ENCODE measurements at regions not wholly inside any gene's neighbourhood (a gene's known extent, or its start where the extent isn't known, plus 50 kb on each side); places are given as distances from the start of the nearest gene placed in this dataset.

DNA sequence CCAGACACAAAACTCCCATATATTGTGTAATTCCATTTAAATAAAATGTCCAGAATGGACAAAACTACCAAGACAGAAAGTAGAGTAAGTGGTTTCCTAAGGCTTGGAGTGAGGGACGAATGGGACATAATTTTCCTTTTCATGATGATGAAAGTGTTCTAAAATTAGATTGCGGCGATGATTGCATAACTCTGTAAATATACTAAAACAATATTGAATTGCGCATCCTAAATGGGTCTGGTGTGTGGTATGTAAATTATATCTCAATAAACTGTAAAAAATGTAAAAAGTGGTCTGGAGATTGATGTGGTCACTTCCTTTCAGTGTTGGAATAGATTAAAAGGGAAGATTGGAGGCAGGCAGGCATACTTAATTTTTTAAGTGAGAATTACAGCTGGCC, 105.9 kb upstream of the KCNAB1 start:
- H3K27me3 ChIP-seq, result no peaks in the 10 kb centered on the region
- H3K27ac ChIP-seq, result no peak overlapping the region
- WGBS, 3 donors, result 62 to 77% (median 71%) methylated on average over 4 of the region's 4 CpGs
- no peak for DNase-seq
- no peak overlapping the region for H3K4me3 ChIP-seq
- intact Hi-C loops (cut with DNase I), result no loop called here
- no peaks in the 10 kb centered on the region for H3K4me1 ChIP-seq (ENCODE audit: insufficient read depth)
- H3K9me3 ChIP-seq, result no peaks in the 10 kb centered on the region
- TF ChIP-seq POLR2A (IDR thresholded peaks at IDR 0.05), result no peak
- no peaks in the 10 kb centered on the region for H3K36me3 ChIP-seq

DNA sequence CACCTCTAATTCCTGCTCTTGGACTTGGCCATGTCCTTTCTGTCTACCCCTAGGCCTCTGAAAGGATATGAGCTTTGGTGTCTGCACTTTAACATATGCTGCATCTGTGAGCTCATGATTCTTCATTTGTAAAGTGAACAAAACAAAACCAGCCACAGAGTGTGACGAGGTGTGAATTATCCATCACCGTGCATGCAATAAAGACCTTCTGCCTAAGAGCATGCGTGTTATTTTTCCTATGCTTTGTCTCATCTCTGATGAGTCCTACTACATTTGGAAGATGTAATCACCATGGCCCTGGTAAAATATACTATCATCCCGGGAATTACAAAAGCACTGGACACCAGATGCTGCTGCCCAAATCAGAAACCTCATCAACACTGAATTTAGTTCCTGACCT, 103.5 kb upstream of the KCNAB1 start:
- no peak for DNase-seq
- Histone ChIP-seq H3K4me1 (ENCODE audit: insufficient read depth) (no peaks in the 10 kb centered on the region), H3K27me3 (no peaks in the 10 kb centered on the region), H3K9me3 (no peaks in the 10 kb centered on the region), H3K27ac (no peak overlapping the region), H3K36me3 (no peaks in the 10 kb centered on the region), H3K4me3 (no peak overlapping the region)
- TF ChIP-seq POLR2A (IDR thresholded peaks at IDR 0.05) (no peak), EP300 (IDR thresholded peaks at IDR 0.05) (no peak)
- TF ChIP-seq, protein P1, sequence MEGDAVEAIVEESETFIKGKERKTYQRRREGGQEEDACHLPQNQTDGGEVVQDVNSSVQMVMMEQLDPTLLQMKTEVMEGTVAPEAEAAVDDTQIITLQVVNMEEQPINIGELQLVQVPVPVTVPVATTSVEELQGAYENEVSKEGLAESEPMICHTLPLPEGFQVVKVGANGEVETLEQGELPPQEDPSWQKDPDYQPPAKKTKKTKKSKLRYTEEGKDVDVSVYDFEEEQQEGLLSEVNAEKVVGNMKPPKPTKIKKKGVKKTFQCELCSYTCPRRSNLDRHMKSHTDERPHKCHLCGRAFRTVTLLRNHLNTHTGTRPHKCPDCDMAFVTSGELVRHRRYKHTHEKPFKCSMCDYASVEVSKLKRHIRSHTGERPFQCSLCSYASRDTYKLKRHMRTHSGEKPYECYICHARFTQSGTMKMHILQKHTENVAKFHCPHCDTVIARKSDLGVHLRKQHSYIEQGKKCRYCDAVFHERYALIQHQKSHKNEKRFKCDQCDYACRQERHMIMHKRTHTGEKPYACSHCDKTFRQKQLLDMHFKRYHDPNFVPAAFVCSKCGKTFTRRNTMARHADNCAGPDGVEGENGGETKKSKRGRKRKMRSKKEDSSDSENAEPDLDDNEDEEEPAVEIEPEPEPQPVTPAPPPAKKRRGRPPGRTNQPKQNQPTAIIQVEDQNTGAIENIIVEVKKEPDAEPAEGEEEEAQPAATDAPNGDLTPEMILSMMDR (IDR thresholded peaks at IDR 0.05), result no peak
- WGBS, 3 donors, result 82 to 84% (median 84%) methylated on average over 4 of the region's 4 CpGs
- intact Hi-C loops (cut with DNase I), result no loop called here

DNA sequence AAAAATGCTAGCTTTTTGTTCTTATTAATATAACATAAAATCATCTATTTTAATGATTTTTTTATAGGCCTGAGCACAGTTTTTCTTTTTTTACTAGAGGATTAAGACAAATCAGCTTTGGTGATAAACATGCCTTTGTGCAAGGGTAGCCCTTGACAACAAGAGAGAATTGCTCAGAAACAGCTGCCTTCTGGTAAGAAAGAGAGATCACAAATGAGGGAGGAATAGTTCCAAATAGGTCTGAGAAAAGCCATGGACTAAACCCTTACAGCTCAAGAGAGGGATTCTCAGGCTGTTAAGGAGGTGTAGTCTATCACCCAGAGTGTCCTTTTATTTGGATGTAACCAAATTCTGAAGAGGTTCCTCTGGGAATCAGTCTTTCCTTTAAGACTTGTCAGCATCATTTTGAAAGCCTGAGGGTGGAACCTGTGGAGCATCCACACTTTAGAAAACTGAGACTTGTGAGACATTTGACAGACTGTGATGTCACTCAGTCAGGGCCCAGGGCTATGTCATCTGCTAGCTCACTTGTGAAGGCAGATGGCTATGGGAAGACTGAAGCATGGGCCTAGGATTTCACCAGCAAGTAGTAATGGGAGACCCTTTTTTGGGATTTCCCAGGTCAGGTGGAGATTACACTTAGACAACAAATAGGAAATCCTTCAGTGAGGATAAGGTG, 102.9 kb upstream of the KCNAB1 start:
- Histone ChIP-seq H3K4me3 (no peak overlapping the region), H3K27ac (no peak overlapping the region), H3K9me3 (no peaks in the 10 kb centered on the region), H3K27me3 (no peaks in the 10 kb centered on the region), H3K36me3 (no peaks in the 10 kb centered on the region), H3K4me1 (ENCODE audit: insufficient read depth) (no peaks in the 10 kb centered on the region)
- no peak for DNase-seq
- TF ChIP-seq, protein P1 (IDR thresholded peaks at IDR 0.05), result no peak
- TF ChIP-seq POLR2A (IDR thresholded peaks at IDR 0.05) (no peak), EP300 (IDR thresholded peaks at IDR 0.05) (no peak)
- intact Hi-C loops (cut with DNase I), result no loop called here

DNA sequence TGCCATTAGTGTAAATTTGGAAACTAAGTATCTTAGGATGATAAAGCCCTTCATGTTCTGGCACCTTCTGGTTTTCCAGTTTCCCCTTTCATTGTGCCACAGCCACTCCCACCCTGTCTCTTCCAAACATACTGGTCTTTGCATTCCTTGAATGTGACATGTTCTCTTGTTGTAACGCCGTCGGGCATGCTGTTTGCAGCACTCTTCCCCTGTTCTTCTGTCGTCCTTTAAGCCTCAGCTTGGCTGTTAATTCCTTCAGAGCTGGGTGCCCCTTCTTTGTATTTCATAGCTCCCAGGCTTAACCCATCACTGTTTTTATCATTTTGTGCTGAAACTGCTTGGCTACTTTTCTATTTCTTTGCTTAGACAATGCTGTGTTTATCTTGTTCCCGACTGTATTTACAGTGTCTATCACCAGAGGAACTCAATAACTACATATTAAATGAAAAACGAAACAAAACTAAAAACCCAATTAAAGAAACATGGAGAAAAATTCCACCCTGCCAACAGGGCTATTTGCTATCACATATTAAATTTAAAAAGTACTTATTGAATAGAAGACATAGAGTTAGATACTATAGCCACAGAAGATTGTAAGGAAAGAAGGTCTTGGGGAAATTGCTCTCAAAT, 95.4 kb upstream of the KCNAB1 start:
- no peaks in the 10 kb centered on the region for H3K27me3 ChIP-seq
- H3K9me3 ChIP-seq, result no peaks in the 10 kb centered on the region
- H3K4me1 ChIP-seq (ENCODE audit: insufficient read depth), result no peaks in the 10 kb centered on the region
- no peak overlapping the region for H3K27ac ChIP-seq
- no peak overlapping the region for H3K4me3 ChIP-seq
- intact Hi-C loops (cut with DNase I), result no loop called here
- DNase-seq, result no peak
- no peaks in the 10 kb centered on the region for H3K36me3 ChIP-seq
- no peak for TF ChIP-seq EP300 (IDR thresholded peaks at IDR 0.05)
- TF ChIP-seq POLR2A (IDR thresholded peaks at IDR 0.05), result no peak
- TF ChIP-seq, protein P1 (IDR thresholded peaks at IDR 0.05), result no peak
- WGBS, 3 donors, result 4 to 13% (median 7%) methylated on average over 6 of the region's 6 CpGs

DNA sequence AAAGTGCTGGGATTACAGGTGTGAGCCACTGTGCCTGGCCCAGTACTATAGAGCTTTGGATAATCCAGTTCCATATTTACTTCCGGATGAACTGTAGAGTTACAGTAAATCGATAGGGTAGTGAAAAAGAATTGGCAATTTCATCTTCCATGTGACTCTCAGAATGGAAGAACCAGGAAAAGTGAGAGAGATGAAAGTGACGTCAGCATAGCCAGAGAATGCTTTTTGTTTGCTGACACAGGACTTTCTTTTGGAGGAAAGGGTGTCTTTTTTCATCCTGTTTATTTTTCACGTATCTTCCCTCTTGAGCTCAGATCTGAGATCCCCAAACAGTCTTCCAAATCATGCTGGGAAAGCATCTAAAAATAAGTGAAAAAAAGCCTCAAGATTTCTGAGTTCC, 91.2 kb upstream of the KCNAB1 start:
- Histone ChIP-seq H3K27me3 (no peaks in the 10 kb centered on the region), H3K36me3 (no peaks in the 10 kb centered on the region), H3K4me3 (no peak overlapping the region), H3K4me1 (ENCODE audit: insufficient read depth) (no peaks in the 10 kb centered on the region), H3K9me3 (no peaks in the 10 kb centered on the region), H3K27ac (no peak overlapping the region)
- no peak for DNase-seq
- no peak for TF ChIP-seq EP300 (IDR thresholded peaks at IDR 0.05)
- TF ChIP-seq, protein P1 (IDR thresholded peaks at IDR 0.05), result no peak
- no peak for TF ChIP-seq POLR2A (IDR thresholded peaks at IDR 0.05)
- intact Hi-C loops (cut with DNase I), result no loop called here
- 64 to 74% (median 68%) methylated on average over 4 of the region's 4 CpGs for WGBS, 3 donors
